NAMALWA (cell line): ENCODE measurements at regions not wholly inside any gene's neighbourhood (a gene's known extent, or its start where the extent isn't known, plus 50 kb on each side); places are given as distances from the start of the nearest gene placed in this dataset.
A peak's percentile ranks its signal among the peaks of the same experiment; 100 is the strongest.

ENCODE experiments used
- DNase-seq: peaks from one replicate; pipeline ENCODE4 v3.0.0-alpha.2; 2015; ENCODE audit warnings: low spot score

- DNase-seq = no peak
Measured at GRCh38 chr3:168889666-168890065, 773.8 kb downstream of the MECOM start.

- DNase-seq = no peak
Measured at GRCh38 chr3:168888781-168889180, 774.7 kb downstream of the MECOM start.

- DNase-seq = no peak
Measured at GRCh38 chr3:168885028-168885427, 778.5 kb downstream of the MECOM start.

GRCh38 chr3:168884353-168884903 lies 779.1 kb downstream of the MECOM start:
- DNase-seq = no peak

GRCh38 chr3:168883145-168883544 lies 780.4 kb downstream of the MECOM start:
- no peak for DNase-seq

GRCh38 chr3:168881804-168882203 lies 781.7 kb downstream of the MECOM start:
- DNase-seq = no peak

- DNase-seq = no peak
Measured at GRCh38 chr3:168878655-168879054, 782.9 kb upstream of the GOLIM4 start.

GRCh38 chr3:168877899-168878298 lies 782.2 kb upstream of the GOLIM4 start:
- no peak for DNase-seq

- DNase-seq = no peak
Measured at GRCh38 chr3:168876346-168877035, 780.8 kb upstream of the GOLIM4 start.

GRCh38 chr3:168872826-168873225 lies 777.1 kb upstream of the GOLIM4 start:
- no peak for DNase-seq

GRCh38 chr3:168870892-168871291 lies 775.2 kb upstream of the GOLIM4 start:
- no peak for DNase-seq

- DNase-seq = peak; percentile 55
Measured at GRCh38 chr3:168865022-168865551, 769.4 kb upstream of the GOLIM4 start.

GRCh38 chr3:168864107-168865021 lies 768.6 kb upstream of the GOLIM4 start:
- no peak for DNase-seq

GRCh38 chr3:168863561-168863960 lies 767.8 kb upstream of the GOLIM4 start:
- DNase-seq = no peak

GRCh38 chr3:168862466-168862865 lies 766.7 kb upstream of the GOLIM4 start:
- DNase-seq = no peak

GRCh38 chr3:168860592-168860991 lies 764.9 kb upstream of the GOLIM4 start:
- DNase-seq = no peak

- DNase-seq = no peak
Measured at GRCh38 chr3:168860028-168860427, 764.3 kb upstream of the GOLIM4 start.

GRCh38 chr3:168859574-168859973 lies 763.9 kb upstream of the GOLIM4 start:
- no peak for DNase-seq

GRCh38 chr3:168859143-168859542 lies 763.4 kb upstream of the GOLIM4 start:
- DNase-seq = no peak

- no peak for DNase-seq
Measured at GRCh38 chr3:168858327-168858726, 762.6 kb upstream of the GOLIM4 start.

GRCh38 chr3:168850109-168850508 lies 754.4 kb upstream of the GOLIM4 start:
- no peak for DNase-seq

GRCh38 chr3:168847291-168847883 lies 751.7 kb upstream of the GOLIM4 start:
- DNase-seq = peak; percentile 64
